ENCODE measurements at regions not wholly inside any gene's neighbourhood (a gene's known extent, or its start where the extent isn't known, plus 50 kb on each side); places are given as distances from the start of the nearest gene placed in this dataset.

GRCh38 chr16:65547772-65548446 lies 426.0 kb upstream of the CDH11 start:
- Histone ChIP-seq H3K27me3 (no peaks in the 10 kb centered on the region), H3K4me3 (replicated peaks in 1 of 3) (no peak overlapping the region), H3K4me1 (no peaks in the 10 kb centered on the region), H3K27ac (no peak overlapping the region), H3K36me3 (no peaks in the 10 kb centered on the region), H3K9me3 (no peaks in the 10 kb centered on the region)
- intact Hi-C loops (cut with DNase I), result no loop called here
- TF ChIP-seq CTCF (IDR thresholded peaks at IDR 0.05) (no peak), POLR2A (IDR thresholded peaks at IDR 0.05) (no peak)
- DNase-seq, result no peak
- WGBS, 2 donors, result 35 to 41% methylated on average over 7 of the region's 7 CpGs

- no peak for DNase-seq
- Histone ChIP-seq H3K4me3 (replicated peaks in 1 of 3) (no peak overlapping the region), H3K36me3 (no peaks in the 10 kb centered on the region), H3K9me3 (no peaks in the 10 kb centered on the region), H3K27ac (no peak overlapping the region), H3K27me3 (no peaks in the 10 kb centered on the region), H3K4me1 (no peaks in the 10 kb centered on the region)
- intact Hi-C loops (cut with DNase I), result no loop called here
- TF ChIP-seq CTCF (IDR thresholded peaks at IDR 0.05) (no peak), POLR2A (IDR thresholded peaks at IDR 0.05) (no peak)
- 15 to 20% methylated on average over 3 of the region's 3 CpGs for WGBS, 2 donors
These were observed 424.5 kb upstream of the CDH11 start for GRCh38 chr16:65546353-65546791.

GRCh38 chr16:65545413-65545956 lies 423.6 kb upstream of the CDH11 start:
- intact Hi-C loops (cut with DNase I), result no loop called here

GRCh38 chr16:65543781-65544740 lies 422.2 kb upstream of the CDH11 start:
- TF ChIP-seq CTCF (IDR thresholded peaks at IDR 0.05) (no peak), POLR2A (IDR thresholded peaks at IDR 0.05) (no peak)
- Histone ChIP-seq H3K4me3 (replicated peaks in 1 of 3) (no peak overlapping the region), H3K9me3 (no peaks in the 10 kb centered on the region), H3K27ac (no peak overlapping the region), H3K27me3 (no peaks in the 10 kb centered on the region), H3K4me1 (no peaks in the 10 kb centered on the region), H3K36me3 (no peaks in the 10 kb centered on the region)
- intact Hi-C loops (cut with DNase I), result no loop called here
- WGBS, 2 donors, result 84 to 87% methylated on average over 5 of the region's 5 CpGs
- no peak for DNase-seq

More at GRCh38 chr16:65545413-65545956, 423.6 kb upstream of the CDH11 start:
- Histone ChIP-seq H3K9me3 (no peaks in the 10 kb centered on the region), H3K4me1 (no peaks in the 10 kb centered on the region), H3K27me3 (no peaks in the 10 kb centered on the region), H3K27ac (no peak overlapping the region), H3K36me3 (no peaks in the 10 kb centered on the region), H3K4me3 (replicated peaks in 1 of 3) (no peak overlapping the region)
- TF ChIP-seq CTCF (IDR thresholded peaks at IDR 0.05) (no peak), POLR2A (IDR thresholded peaks at IDR 0.05) (no peak)
- 69 to 79% methylated on average over 2 of the region's 2 CpGs for WGBS, 2 donors
- no peak for DNase-seq
